Fibroblast of mammary gland (primary cell): ENCODE measurements at regions not wholly inside any gene's neighbourhood (a gene's known extent, or its start where the extent isn't known, plus 50 kb on each side); places are given as distances from the start of the nearest gene placed in this dataset.
A peak's percentile ranks its signal among the peaks of the same experiment; 100 is the strongest.

Source experiments
- DNase-seq: peaks from one replicate; pipeline ENCODE4 v3.0.0-alpha.2; 2010; ENCODE audit warnings: low read depth
- H3K4me3 ChIP-seq: 2 replicates; pipeline ENCODE4 v1.5.1; 2011; ENCODE audit warnings: low read depth, mild to moderate bottlenecking, low read length, moderate library complexity; ENCODE audit not compliant: control insufficient read depth
- TF ChIP-seq, protein P1 (sequence below): conservative IDR thresholded peaks from 2 replicates; pipeline ENCODE4 v1.5.1; 2011; ENCODE audit warnings: low read depth, low read length, inconsistent platforms; ENCODE audit not compliant: control insufficient read depth, insufficient read depth

DNA sequence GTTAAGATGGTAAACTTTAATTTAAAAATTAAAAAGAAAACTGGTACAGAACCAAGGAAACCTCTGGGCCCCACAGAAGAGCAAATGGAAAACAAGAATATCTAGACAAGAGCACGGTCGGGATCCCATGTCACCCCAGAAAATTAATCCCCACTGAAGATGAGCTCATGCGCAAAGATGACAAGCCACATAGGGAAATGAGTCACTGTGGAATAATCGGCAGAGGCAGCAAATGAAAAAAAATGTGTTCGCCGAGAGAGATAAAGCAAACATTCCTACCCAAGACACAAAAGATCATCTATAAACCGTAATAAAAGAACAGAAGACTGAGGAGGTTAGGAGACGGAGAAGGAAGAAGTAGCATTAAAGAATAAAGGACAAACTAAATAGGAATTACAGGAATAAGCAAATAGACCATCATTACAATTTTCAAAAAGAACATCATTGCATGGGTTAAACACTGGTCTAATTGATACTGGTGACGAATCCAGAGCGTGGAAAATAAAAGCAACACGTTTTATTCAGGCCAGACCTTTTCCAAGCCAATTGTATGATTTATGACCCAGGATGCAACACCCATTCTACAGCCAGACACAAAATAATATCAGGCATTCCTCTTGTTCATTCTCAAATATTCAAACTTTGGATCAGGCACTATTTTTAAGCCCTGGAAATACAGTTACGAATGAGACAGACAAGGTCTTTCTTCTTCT is 138.0 kb upstream of the ARID1B start:
- peak; percentile 12 for DNase-seq
- TF ChIP-seq, protein P1, sequence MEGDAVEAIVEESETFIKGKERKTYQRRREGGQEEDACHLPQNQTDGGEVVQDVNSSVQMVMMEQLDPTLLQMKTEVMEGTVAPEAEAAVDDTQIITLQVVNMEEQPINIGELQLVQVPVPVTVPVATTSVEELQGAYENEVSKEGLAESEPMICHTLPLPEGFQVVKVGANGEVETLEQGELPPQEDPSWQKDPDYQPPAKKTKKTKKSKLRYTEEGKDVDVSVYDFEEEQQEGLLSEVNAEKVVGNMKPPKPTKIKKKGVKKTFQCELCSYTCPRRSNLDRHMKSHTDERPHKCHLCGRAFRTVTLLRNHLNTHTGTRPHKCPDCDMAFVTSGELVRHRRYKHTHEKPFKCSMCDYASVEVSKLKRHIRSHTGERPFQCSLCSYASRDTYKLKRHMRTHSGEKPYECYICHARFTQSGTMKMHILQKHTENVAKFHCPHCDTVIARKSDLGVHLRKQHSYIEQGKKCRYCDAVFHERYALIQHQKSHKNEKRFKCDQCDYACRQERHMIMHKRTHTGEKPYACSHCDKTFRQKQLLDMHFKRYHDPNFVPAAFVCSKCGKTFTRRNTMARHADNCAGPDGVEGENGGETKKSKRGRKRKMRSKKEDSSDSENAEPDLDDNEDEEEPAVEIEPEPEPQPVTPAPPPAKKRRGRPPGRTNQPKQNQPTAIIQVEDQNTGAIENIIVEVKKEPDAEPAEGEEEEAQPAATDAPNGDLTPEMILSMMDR = no peak
- no peak overlapping the region for H3K4me3 ChIP-seq

- no peak for DNase-seq
- TF ChIP-seq, protein P1 = no peak
- H3K4me3 ChIP-seq = no peak overlapping the region
These were observed 138.6 kb upstream of the ARID1B start for GRCh38 chr6:156638581-156638980.

DNA sequence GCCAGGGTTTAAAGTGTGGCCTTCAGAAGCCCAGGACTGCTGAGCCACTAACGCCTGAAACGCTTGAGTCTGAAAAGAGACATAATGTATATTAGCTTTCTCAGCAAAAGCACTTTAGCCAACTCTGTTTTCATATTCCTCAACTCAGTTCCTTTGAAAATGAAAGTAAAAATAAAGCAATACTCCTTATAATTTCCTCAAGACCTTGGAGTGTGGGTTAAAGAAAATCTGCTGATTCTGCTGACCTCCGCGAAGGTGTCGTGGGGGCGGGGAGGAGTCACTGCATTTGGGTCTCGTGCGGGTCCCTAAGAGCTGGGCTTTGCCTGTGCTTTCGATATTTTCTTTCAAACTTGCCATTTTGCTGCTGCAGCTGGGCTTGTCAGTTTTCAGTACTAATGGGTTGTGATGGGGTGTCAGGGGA is 142.2 kb upstream of the ARID1B start:
- peak overlapping the region; percentile 16 for H3K4me3 ChIP-seq
- DNase-seq = no peak
- TF ChIP-seq, protein P1 = no peak

DNA sequence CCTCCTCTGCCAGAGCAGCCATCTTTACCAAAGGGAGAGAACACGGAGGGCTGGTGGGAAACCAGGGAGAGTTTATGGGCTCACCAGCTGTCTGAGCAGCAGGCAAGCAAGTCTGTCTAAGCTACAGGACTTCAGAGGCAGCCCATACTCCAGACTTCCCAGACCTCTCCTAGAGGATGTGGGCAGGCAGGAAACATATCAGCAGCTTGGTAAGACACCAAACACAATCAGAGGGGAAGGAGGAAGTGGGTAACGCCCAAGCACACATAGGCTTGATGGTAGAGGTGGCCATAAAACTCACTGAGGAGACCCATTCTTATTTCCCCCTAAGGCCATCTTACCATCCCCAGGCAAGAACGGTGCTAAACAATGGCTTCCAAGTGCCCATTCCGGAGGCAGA is 143.1 kb upstream of the ARID1B start:
- TF ChIP-seq, protein P1 = no peak

DNA sequence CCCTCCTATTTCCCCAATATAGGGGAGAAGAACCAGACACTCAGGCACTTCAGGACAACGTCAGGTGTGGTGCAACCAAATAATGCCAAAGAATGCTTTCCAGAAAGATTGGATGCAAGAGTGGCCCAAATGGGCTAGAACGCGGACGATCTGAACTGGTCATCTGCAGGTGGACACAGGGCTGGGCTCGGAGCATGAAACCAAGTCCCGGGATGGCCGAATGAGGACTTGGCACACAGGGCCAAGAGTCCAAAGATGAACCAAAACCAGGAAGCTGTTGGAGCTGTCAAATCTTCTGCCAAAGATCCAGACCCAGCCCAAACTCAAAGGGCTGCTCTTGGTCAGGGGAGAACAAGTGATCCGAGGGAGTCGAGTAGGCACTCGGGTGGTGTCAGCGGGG is 143.9 kb upstream of the ARID1B start:
- no peak overlapping the region for H3K4me3 ChIP-seq
- TF ChIP-seq, protein P1 = no peak
- no peak for DNase-seq

More for the DNA sequence above, 143.1 kb upstream of the ARID1B start:
- H3K4me3 ChIP-seq = no peak overlapping the region
- DNase-seq = no peak

DNA sequence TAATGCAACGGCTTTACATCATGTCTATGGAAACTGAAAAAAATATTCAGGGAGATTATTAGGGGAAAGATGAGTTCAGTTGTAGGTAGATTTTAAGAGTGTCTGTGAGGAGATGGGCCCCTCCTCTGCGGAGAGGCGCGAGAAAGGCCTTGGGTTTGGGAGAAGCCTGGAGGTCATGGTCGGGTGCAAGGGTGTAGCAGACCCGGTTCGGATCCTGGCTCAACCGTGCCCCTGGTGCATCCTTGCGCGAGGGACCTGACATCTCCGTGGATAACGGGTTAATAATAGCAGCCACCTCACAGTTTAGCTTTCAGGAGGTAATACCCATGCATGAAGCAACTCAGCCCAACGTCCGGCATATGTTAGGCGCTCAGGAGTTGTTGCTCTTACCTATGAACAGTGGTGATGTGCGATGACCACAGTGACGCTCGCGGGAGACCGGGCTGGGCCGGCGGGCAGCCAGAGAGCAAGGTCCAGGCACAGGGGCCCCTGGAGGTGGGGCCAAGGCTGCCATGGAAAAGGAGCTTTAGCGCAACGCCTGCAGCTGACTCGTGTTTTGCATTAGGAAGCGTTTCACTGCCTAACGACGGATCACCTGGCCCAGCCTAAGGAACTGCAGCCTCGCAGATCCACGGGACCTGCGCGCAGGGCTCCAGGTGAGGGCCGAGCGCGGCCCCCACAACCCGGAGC is 146.4 kb upstream of the ARID1B start:
- DNase-seq = no peak
- TF ChIP-seq, protein P1 = no peak
- H3K4me3 ChIP-seq = no peak overlapping the region

GRCh38 chr6:156628805-156629204 is 148.4 kb upstream of the ARID1B start:
- TF ChIP-seq, protein P1 = no peak
- no peak overlapping the region for H3K4me3 ChIP-seq
- DNase-seq = no peak
